ENCODE measurements at regions not wholly inside any gene's neighbourhood (a gene's known extent, or its start where the extent isn't known, plus 50 kb on each side); places are given as distances from the start of the nearest gene placed in this dataset.

GRCh38 chr9:87140605-87141109 is 193.4 kb upstream of the GAS1 start:
- no peaks in the 10 kb centered on the region for H3K9me3 ChIP-seq (ENCODE audit: control insufficient read depth, low read depth, low read length)
- H3K27ac ChIP-seq (ENCODE audit: control insufficient read depth, insufficient read depth, low read length), result no peak overlapping the region
- no peak overlapping the region for H3K9ac ChIP-seq (ENCODE audit: control insufficient read depth, extremely low read depth, insufficient read depth, low read length)
- no peaks in the 10 kb centered on the region for H3K36me3 ChIP-seq (ENCODE audit: control insufficient read depth in 2 of 2, extremely low read depth in 1 of 2, insufficient read depth in 2 of 2, low read length in 2 of 2)
- TF ChIP-seq, protein P1, sequence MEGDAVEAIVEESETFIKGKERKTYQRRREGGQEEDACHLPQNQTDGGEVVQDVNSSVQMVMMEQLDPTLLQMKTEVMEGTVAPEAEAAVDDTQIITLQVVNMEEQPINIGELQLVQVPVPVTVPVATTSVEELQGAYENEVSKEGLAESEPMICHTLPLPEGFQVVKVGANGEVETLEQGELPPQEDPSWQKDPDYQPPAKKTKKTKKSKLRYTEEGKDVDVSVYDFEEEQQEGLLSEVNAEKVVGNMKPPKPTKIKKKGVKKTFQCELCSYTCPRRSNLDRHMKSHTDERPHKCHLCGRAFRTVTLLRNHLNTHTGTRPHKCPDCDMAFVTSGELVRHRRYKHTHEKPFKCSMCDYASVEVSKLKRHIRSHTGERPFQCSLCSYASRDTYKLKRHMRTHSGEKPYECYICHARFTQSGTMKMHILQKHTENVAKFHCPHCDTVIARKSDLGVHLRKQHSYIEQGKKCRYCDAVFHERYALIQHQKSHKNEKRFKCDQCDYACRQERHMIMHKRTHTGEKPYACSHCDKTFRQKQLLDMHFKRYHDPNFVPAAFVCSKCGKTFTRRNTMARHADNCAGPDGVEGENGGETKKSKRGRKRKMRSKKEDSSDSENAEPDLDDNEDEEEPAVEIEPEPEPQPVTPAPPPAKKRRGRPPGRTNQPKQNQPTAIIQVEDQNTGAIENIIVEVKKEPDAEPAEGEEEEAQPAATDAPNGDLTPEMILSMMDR (optimal IDR thresholded peaks at IDR 0.05 in 1 of 3, IDR thresholded peaks at IDR 0.05 in 1 of 3, conservative IDR thresholded peaks at IDR 0.05 in 1 of 3; ENCODE audit: extremely low read depth in 1 of 3, insufficient read depth in 2 of 3, low read length in 3 of 3), result no peak
- H4K20me1 ChIP-seq (ENCODE audit: control insufficient read depth, extremely low read depth, insufficient read depth, low read length), result no peaks in the 10 kb centered on the region
- no peaks in the 10 kb centered on the region for H3K79me2 ChIP-seq (ENCODE audit: control insufficient read depth, insufficient read depth, low read length)
- no peak overlapping the region for H3K4me3 ChIP-seq (ENCODE audit: control insufficient read depth in 2 of 3, extremely low read depth in 1 of 3, insufficient read depth in 2 of 3, low read depth in 1 of 3, low read length in 3 of 3)
- H3K9me1 ChIP-seq (ENCODE audit: control insufficient read depth, extremely low read depth, insufficient read depth, low read length), result no peaks in the 10 kb centered on the region
- H3K27me3 ChIP-seq (ENCODE audit: control insufficient read depth, extremely low read depth, insufficient read depth, low read length), result no peaks in the 10 kb centered on the region
- FAIRE-seq, result no peak
- H3K4me2 ChIP-seq (ENCODE audit: control insufficient read depth, extremely low read depth, insufficient read depth, low read depth, low read length), result no peak overlapping the region
- dilution Hi-C loops (cut with MboI; ENCODE audit: extremely low pct_ligation_motif_present, low sequenced_read_pairs), result no loop called here
- no peak overlapping the region for H2AFZ ChIP-seq (ENCODE audit: control insufficient read depth, low read length)
- no peak for DNase-seq (ENCODE audit: low read depth, low spot score)
- H3K4me1 ChIP-seq (ENCODE audit: control insufficient read depth, extremely low read depth, insufficient read depth, low read length), result no peaks in the 10 kb centered on the region

DNA sequence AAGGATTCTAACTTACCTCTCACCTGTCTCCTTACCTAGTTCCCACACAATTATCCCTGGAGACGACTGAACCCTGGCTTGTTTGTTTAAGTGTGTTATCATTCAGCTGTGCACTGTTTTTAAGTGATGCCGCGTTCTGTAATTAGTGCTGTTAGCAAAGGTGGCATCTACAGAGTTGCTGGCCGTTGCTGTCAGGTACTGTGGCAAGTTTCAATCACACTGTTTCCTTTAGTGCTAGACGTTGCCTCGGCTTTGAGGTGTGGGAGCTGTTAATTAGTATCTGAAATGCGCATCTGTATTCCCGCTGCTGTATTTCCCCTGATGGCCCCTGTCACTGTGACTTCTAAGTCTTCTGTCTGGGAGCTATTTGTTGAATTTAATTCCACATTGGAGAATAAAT is 193.8 kb upstream of the GAS1 start:
- Histone ChIP-seq H3K9ac (ENCODE audit: control insufficient read depth, extremely low read depth, insufficient read depth, low read length) (no peak overlapping the region), H3K27me3 (ENCODE audit: control insufficient read depth, extremely low read depth, insufficient read depth, low read length) (no peaks in the 10 kb centered on the region), H2AFZ (ENCODE audit: control insufficient read depth, low read length) (no peak overlapping the region), H3K27ac (ENCODE audit: control insufficient read depth, insufficient read depth, low read length) (no peak overlapping the region), H3K79me2 (ENCODE audit: control insufficient read depth, insufficient read depth, low read length) (no peaks in the 10 kb centered on the region), H3K4me2 (ENCODE audit: control insufficient read depth, extremely low read depth, insufficient read depth, low read depth, low read length) (no peak overlapping the region), H3K4me3 (ENCODE audit: control insufficient read depth in 2 of 3, extremely low read depth in 1 of 3, insufficient read depth in 2 of 3, low read depth in 1 of 3, low read length in 3 of 3) (no peak overlapping the region), H3K9me3 (ENCODE audit: control insufficient read depth, low read depth, low read length) (no peaks in the 10 kb centered on the region), H3K4me1 (ENCODE audit: control insufficient read depth, extremely low read depth, insufficient read depth, low read length) (no peaks in the 10 kb centered on the region), H3K9me1 (ENCODE audit: control insufficient read depth, extremely low read depth, insufficient read depth, low read length) (no peaks in the 10 kb centered on the region), H3K36me3 (ENCODE audit: control insufficient read depth in 2 of 2, extremely low read depth in 1 of 2, insufficient read depth in 2 of 2, low read length in 2 of 2) (no peaks in the 10 kb centered on the region), H4K20me1 (ENCODE audit: control insufficient read depth, extremely low read depth, insufficient read depth, low read length) (no peaks in the 10 kb centered on the region)
- no peak for FAIRE-seq
- DNase-seq (ENCODE audit: low read depth, low spot score), result no peak
- TF ChIP-seq, protein P1 (optimal IDR thresholded peaks at IDR 0.05 in 1 of 3, IDR thresholded peaks at IDR 0.05 in 1 of 3, conservative IDR thresholded peaks at IDR 0.05 in 1 of 3; ENCODE audit: extremely low read depth in 1 of 3, insufficient read depth in 2 of 3, low read length in 3 of 3), result no peak
- no peak for TF ChIP-seq EZH2 (IDR thresholded peaks at IDR 0.05; ENCODE audit: low read length)
- dilution Hi-C loops (cut with MboI; ENCODE audit: extremely low pct_ligation_motif_present, low sequenced_read_pairs), result no loop called here
